GM12872 (cell line): ENCODE measurements at regions not wholly inside any gene's neighbourhood (a gene's known extent, or its start where the extent isn't known, plus 50 kb on each side); places are given as distances from the start of the nearest gene placed in this dataset.

Experiments used
- CTCF ChIP-seq: IDR thresholded peaks from 3 replicates; pipeline ENCODE4 v1.5.1; 2011; ENCODE audit warnings: low read depth, mild to moderate bottlenecking, low read length, moderate library complexity; ENCODE audit not compliant: insufficient read depth

DNA sequence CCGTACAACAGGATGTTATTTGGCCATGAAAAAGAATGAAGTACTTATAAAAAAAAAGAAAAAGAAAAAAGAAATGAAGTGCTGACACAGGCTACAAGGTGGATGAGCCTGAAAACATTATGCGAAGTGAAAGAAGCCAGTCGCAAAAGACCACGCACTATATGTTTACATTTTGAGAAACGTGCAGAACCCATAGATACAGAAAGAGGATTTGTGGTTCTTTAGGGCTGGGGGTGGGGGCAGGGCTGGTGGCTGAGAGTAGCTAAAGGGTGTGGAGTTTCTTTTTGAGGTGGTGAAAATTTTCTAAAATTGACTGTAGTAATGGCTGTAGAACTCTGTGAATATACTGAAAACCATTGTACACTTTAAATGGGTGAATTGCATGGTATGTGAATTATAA is 86.0 kb upstream of the FAM20C start:
- no peak for TF ChIP-seq CTCF

GRCh38 chr7:107233-107632 is 85.1 kb upstream of the FAM20C start:
- TF ChIP-seq CTCF = no peak

DNA sequence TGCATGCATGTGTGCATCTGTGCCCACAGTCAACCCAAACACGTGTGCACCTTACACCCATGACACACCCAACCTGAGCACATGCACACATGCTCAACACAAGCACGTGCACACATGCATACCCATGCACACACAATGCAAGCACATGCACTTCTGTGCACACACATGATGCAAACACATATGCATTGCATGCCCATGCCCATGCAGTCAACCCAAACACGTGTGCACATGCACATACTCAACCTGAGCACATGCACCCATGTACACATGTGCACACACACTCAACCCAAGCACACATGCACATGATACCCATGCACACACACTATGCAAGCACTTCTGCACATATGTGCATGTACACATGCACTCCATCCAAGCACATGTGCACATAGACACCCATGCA is 84.5 kb upstream of the FAM20C start:
- TF ChIP-seq CTCF = no peak

GRCh38 chr7:109094-109493 is 83.3 kb upstream of the FAM20C start:
- TF ChIP-seq CTCF = no peak

- no peak for TF ChIP-seq CTCF
Measured at GRCh38 chr7:109898-110556, 82.3 kb upstream of the FAM20C start.

GRCh38 chr7:110557-111232 is 81.7 kb upstream of the FAM20C start:
- TF ChIP-seq CTCF = no peak

- no peak for TF ChIP-seq CTCF
Measured at GRCh38 chr7:111591-111990, 80.8 kb upstream of the FAM20C start.

- TF ChIP-seq CTCF = no peak
Measured at GRCh38 chr7:112881-113280, 79.5 kb upstream of the FAM20C start.
